ENCODE measurements at regions not wholly inside any gene's neighbourhood (a gene's known extent, or its start where the extent isn't known, plus 50 kb on each side); places are given as distances from the start of the nearest gene placed in this dataset.

DNA sequence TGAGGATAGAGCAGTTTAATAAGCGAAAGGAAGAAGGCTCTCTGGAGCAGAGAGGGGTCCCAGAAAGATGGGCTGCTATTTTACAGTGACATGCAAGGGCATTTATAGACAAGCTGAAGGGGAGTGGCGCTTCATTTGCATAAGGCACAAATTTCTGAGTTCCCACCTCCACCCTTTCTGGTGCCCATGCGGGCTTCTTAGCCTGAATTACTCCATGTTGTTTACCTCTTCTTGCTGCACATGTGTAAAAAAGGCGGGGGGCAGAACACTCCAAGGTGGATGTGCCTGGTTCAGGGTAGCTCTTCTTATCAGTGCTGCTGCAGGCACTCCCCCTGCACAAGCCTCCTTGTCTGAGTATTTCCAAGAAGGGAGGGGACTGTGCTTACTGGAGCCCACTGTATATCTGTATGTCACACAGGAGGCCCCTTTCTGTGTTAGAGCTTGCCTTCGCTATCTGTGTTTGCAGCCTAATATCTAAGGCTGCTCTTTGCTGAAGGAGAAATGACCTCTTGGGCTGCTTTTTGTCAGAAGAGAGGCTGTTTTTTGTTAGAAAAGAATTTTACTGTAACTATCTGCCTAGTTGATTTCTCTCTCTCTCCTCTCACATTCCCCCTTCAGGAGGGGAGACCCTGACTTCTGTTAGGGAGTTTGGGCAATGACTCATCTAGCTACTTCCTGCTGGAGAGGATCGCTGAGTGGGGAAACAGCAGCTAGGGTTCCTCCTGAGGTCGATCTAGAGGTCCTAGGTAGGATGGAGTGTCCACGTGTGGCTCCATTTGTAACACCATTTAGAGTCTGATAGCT, 1057.0 kb upstream of the CNTN5 start:
- TF ChIP-seq, protein P1, sequence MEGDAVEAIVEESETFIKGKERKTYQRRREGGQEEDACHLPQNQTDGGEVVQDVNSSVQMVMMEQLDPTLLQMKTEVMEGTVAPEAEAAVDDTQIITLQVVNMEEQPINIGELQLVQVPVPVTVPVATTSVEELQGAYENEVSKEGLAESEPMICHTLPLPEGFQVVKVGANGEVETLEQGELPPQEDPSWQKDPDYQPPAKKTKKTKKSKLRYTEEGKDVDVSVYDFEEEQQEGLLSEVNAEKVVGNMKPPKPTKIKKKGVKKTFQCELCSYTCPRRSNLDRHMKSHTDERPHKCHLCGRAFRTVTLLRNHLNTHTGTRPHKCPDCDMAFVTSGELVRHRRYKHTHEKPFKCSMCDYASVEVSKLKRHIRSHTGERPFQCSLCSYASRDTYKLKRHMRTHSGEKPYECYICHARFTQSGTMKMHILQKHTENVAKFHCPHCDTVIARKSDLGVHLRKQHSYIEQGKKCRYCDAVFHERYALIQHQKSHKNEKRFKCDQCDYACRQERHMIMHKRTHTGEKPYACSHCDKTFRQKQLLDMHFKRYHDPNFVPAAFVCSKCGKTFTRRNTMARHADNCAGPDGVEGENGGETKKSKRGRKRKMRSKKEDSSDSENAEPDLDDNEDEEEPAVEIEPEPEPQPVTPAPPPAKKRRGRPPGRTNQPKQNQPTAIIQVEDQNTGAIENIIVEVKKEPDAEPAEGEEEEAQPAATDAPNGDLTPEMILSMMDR (conservative IDR thresholded peaks at IDR 0.05; ENCODE audit: low read depth, low read length), result no peak
- TF ChIP-seq EZH2 (IDR thresholded peaks at IDR 0.05; ENCODE audit: low read length, unreplicated experiment) (no peak), EZH2phosphoT487 (IDR thresholded peaks at IDR 0.05; ENCODE audit: borderline replicate concordance, low read length) (no peak)
